GM18511 (cell line): ENCODE measurements at regions not wholly inside any gene's neighbourhood (a gene's known extent, or its start where the extent isn't known, plus 50 kb on each side); places are given as distances from the start of the nearest gene placed in this dataset.

Experiments
- ATAC-seq: cut with Tn5 transposase; IDR thresholded peaks from one replicate; pipeline ENCODE4 v1.9.1; 2021; ENCODE audit warnings: mild to moderate bottlenecking, moderate library complexity; ENCODE audit not compliant: unreplicated experiment

- peak; percentile 77 for ATAC-seq
Measured at GRCh38 chr6:1482381-1483166, 93.2 kb downstream of the FOXF2 start.

GRCh38 chr6:1485678-1486077 lies 96.3 kb downstream of the FOXF2 start:
- no peak for ATAC-seq

GRCh38 chr6:1486387-1486786 lies 97.0 kb downstream of the FOXF2 start:
- ATAC-seq, result no peak

GRCh38 chr6:1487239-1487638 lies 97.9 kb downstream of the FOXF2 start:
- ATAC-seq, result no peak

GRCh38 chr6:1491025-1491424 lies 101.6 kb downstream of the FOXF2 start:
- no peak for ATAC-seq

- ATAC-seq, result no peak
Measured at GRCh38 chr6:1491591-1492319, 102.4 kb downstream of the FOXF2 start.

GRCh38 chr6:1494671-1495070 lies 105.3 kb downstream of the FOXF2 start:
- no peak for ATAC-seq

DNA sequence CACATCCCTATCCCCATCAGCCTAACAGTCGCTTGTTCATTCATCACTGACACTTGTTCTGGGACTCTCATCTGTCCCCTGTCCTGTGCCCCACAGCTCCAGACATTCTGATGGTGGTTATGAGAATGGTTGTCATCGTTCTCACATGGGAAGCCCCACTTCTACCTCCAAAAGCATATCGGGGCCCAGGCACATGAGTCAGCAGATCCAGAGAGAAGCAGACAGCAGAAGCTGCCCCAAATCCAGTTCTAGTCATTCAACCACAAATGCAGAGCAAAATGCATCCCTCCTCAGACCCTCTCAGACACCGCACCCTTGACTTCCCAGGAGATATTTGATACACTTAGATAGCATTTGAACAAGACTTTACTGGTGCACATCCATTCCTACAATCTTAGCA lies 106.0 kb downstream of the FOXF2 start:
- no peak for ATAC-seq

GRCh38 chr6:1496092-1496491 lies 106.7 kb downstream of the FOXF2 start:
- ATAC-seq, result no peak

- ATAC-seq, result no peak
Measured at GRCh38 chr6:1496836-1497760, 107.7 kb downstream of the FOXF2 start.

- ATAC-seq, result no peak
Measured at GRCh38 chr6:1497761-1498105, 108.4 kb downstream of the FOXF2 start.

GRCh38 chr6:1498491-1499113 lies 109.2 kb downstream of the FOXF2 start:
- ATAC-seq, result no peak

GRCh38 chr6:1499777-1500176 lies 109.9 kb upstream of the FOXC1 start:
- no peak for ATAC-seq

GRCh38 chr6:1500913-1501312 lies 108.8 kb upstream of the FOXC1 start:
- ATAC-seq, result no peak

DNA sequence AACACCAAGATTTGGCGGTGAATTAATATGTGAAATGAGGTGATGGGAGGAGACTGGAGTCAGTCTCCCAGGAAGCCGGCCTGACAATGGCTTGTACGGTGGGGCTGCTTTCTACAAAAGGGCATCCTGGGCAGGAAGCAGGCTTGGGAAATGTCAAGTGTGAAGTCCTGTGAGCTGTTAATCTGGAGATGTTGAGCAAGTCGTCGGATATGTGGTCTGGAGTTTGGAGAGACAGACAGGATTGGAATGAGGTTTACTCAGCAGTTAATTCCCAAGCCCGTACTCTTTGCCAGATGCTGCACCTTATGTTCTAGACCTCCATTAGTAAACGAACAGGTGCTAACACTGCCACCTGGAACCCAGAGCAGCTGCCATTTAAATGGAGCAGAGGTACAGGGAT lies 107.7 kb upstream of the FOXC1 start:
- ATAC-seq, result no peak

GRCh38 chr6:1503811-1504210 lies 105.9 kb upstream of the FOXC1 start:
- no peak for ATAC-seq

DNA sequence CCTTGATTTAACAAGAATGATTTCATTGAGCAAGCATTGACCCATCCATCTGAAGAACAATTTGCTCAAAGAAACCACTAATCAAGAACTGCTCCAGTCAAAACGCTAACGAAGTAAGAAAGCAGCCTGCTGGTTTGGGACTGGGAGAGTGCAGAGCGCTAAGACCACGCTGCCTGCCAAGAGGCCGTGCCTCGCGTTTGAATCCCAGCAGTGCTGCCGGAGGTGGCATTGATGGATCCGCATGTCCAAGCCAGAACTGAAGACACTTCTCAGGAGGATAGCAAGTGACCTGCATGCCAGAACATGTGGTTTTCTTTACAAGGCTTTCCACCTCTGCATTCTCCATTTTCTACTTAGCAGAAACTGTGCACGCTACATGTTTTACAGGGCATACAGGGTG lies 105.2 kb upstream of the FOXC1 start:
- ATAC-seq, result no peak

DNA sequence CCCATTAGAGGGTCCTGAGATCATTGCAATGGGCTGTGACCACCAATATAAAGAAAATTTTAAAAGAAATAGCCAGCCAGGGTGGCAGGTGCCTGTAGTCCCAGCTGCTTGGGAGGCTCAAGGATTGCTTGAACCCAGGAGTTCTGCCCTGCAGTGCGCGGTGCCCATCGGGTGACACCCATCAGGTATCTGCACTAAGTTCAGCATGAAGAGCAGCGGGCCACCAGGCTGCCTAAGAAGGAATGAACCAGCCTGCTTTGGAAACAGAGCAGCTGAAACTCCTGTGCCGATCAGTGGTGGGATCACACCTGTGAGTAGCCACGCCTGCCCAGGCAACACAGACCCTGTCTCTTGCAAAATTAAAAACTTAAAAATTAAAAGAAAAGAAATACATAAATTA lies 102.5 kb upstream of the FOXC1 start:
- no peak for ATAC-seq

- no peak for ATAC-seq
Measured at GRCh38 chr6:1509241-1509640, 100.5 kb upstream of the FOXC1 start.

DNA sequence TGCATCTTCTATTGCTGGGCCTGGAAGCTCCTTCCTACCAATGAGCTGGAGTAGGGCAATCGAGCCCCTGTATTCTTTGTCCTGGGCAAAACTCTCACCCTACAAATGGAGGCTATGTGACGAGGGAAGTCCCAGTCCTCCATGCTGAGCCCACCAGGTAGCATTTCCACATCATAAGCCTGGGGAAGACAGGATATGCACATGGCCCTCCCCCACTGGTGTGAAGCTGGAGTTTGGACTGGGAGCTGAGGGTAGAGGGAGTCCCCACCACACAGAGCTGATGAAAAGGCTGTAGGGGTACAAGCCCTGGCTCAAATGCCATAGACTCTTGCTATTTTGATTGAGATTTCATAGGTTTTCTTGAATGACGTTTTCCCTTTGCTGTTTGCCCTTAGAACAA lies 99.5 kb upstream of the FOXC1 start:
- ATAC-seq, result no peak

GRCh38 chr6:1513215-1513780 lies 96.4 kb upstream of the FOXC1 start:
- ATAC-seq, result no peak
